HAP-1 (cell line): ENCODE measurements at regions not wholly inside any gene's neighbourhood (a gene's known extent, or its start where the extent isn't known, plus 50 kb on each side); places are given as distances from the start of the nearest gene placed in this dataset.

Experiments
- DNase-seq, 2 experiments: peaks; one replicate each; pipeline ENCODE4 v3.0.0-alpha.2; 2016 to 2020; ENCODE audit warnings: low spot score in 2 of 2
- H3K27me3 ChIP-seq: fragments of 250-450 bp; sonication (Bioruptor Pico); 2 replicates; pipeline ENCODE4 v1.5.1; 2020; ENCODE audit warnings: low read depth, mild to moderate bottlenecking, moderate library complexity
- H3K36me3 ChIP-seq: fragments of 250-450 bp; sonication (Bioruptor Pico); replicated peaks from 2 replicates; pipeline ENCODE4 v1.5.1; 2020; ENCODE audit warnings: mild to moderate bottlenecking
- H3K4me1 ChIP-seq: fragments of 250-450 bp; sonication (Bioruptor Pico); 2 replicates; pipeline ENCODE4 v1.5.1; 2020; ENCODE audit warnings: mild to moderate bottlenecking
- H3K4me3 ChIP-seq: fragments of 250-450 bp; sonication (Bioruptor Pico); 2 replicates; pipeline ENCODE4 v1.5.1; 2020; ENCODE audit warnings: mild to moderate bottlenecking, moderate library complexity
- H3K9me3 ChIP-seq: fragments of 250-450 bp; sonication (Bioruptor Pico); 2 replicates; pipeline ENCODE4 v1.5.1; 2020; ENCODE audit warnings: mild to moderate bottlenecking, moderate library complexity
- in situ Hi-C: fragments of 300-500 bp; cut with MboI; formaldehyde crosslinking; loops from 3 replicates; pipeline ENCODE4 v1.14.3; 2020; ENCODE audit warnings: low sequenced_read_pairs, inconsistent platforms, mixed read lengths

GRCh38 chr21:43262427-43262826, 93.6 kb downstream of the CRYAA start:
- Histone ChIP-seq H3K36me3 (no peaks in the 10 kb centered on the region), H3K4me3 (no peak overlapping the region), H3K27me3 (no peaks in the 10 kb centered on the region), H3K9me3 (no peaks in the 10 kb centered on the region), H3K4me1 (no peaks in the 10 kb centered on the region)
- in situ Hi-C loops: no loop called here
- no peak for DNase-seq
